Progenitor cell of endocrine pancreas (in vitro differentiated cells): ENCODE measurements at regions not wholly inside any gene's neighbourhood (a gene's known extent, or its start where the extent isn't known, plus 50 kb on each side); places are given as distances from the start of the nearest gene placed in this dataset.
"Not testable (repeated sequence)": the region's sequence is repeated elsewhere in the genome, so short reads cannot be mapped to it uniquely, and the experiment has no call there.

Experiments used
- DNase-seq: peaks from one replicate; pipeline ENCODE4 v3.0.0; 2021; ENCODE audit warnings: low spot score; ENCODE audit not compliant: unreplicated experiment
- H3K27ac Mint-ChIP-seq: 2 replicates; pipeline ENCODE4 v1.8.0; 2021; ENCODE audit warnings: mild to moderate bottlenecking, moderate library complexity, mixed read lengths
- H3K27me3 Mint-ChIP-seq: 2 replicates; pipeline ENCODE4 v1.8.0; 2021; ENCODE audit warnings: mixed read lengths
- H3K36me3 Mint-ChIP-seq: 2 replicates; pipeline ENCODE4 v1.8.0; 2022; ENCODE audit warnings: mixed read lengths; ENCODE audit not compliant: insufficient read depth
- H3K4me1 Mint-ChIP-seq: 2 replicates; pipeline ENCODE4 v1.8.0; 2021; ENCODE audit warnings: low read depth, mixed read lengths
- H3K4me3 Mint-ChIP-seq: 2 replicates; pipeline ENCODE4 v1.8.0; 2021; ENCODE audit warnings: low read depth, mild to moderate bottlenecking, moderate library complexity, mixed read lengths
- H3K9me3 Mint-ChIP-seq: 2 replicates; pipeline ENCODE4 v1.8.0; 2021; ENCODE audit warnings: low read depth, mixed read lengths
- CTCF ChIP-seq: fragments of 200-600 bp; sonication (generic); IDR thresholded peaks from one replicate; pipeline ENCODE4 v1.5.0; 2021; ENCODE audit warnings: antibody characterized with exemption, mild to moderate bottlenecking; ENCODE audit not compliant: unreplicated experiment

GRCh38 chr2:167783261-167784083 is 463.9 kb downstream of the STK39 start:
- Mint-ChIP-seq H3K4me3 (no peak overlapping the region), H3K27ac (peak overlapping the region; percentile 90), H3K4me1 (peaks cover 50% of the 10 kb centered on the region), H3K27me3 (no peaks in the 10 kb centered on the region), H3K9me3 (peaks cover 5% of the 10 kb centered on the region), H3K36me3 (peaks cover 7% of the 10 kb centered on the region)
- TF ChIP-seq CTCF = no peak
- DNase-seq = no peak

- H3K27ac Mint-ChIP-seq, H3K27me3 Mint-ChIP-seq, DNase-seq, H3K36me3 Mint-ChIP-seq, H3K9me3 Mint-ChIP-seq, H3K4me3 Mint-ChIP-seq: not testable (repeated sequence)
- H3K4me1 Mint-ChIP-seq = peaks cover 44% of the 10 kb centered on the region
These were observed 465.8 kb downstream of the STK39 start for GRCh38 chr2:167781629-167782028.

- Mint-ChIP-seq H3K27ac (no peak overlapping the region), H3K4me1 (peaks cover 27% of the 10 kb centered on the region), H3K9me3 (no peaks in the 10 kb centered on the region), H3K36me3 (no peaks in the 10 kb centered on the region), H3K4me3 (no peak overlapping the region), H3K27me3 (no peaks in the 10 kb centered on the region)
- TF ChIP-seq CTCF = no peak
- DNase-seq = no peak
These were observed 471.0 kb downstream of the STK39 start for GRCh38 chr2:167776359-167776758.

- TF ChIP-seq CTCF = no peak
- no peak for DNase-seq
- H3K27me3 Mint-ChIP-seq = no peaks in the 10 kb centered on the region
- peaks cover 13% of the 10 kb centered on the region for H3K4me1 Mint-ChIP-seq
- H3K36me3 Mint-ChIP-seq = peaks cover 6% of the 10 kb centered on the region
- H3K9me3 Mint-ChIP-seq = peaks cover 6% of the 10 kb centered on the region
- no peak overlapping the region for H3K27ac Mint-ChIP-seq
- no peak overlapping the region for H3K4me3 Mint-ChIP-seq
These were observed 475.8 kb downstream of the STK39 start for GRCh38 chr2:167771628-167772027.

- Mint-ChIP-seq H3K27me3 (no peaks in the 10 kb centered on the region), H3K4me1 (peaks cover 6% of the 10 kb centered on the region), H3K4me3 (no peak overlapping the region), H3K36me3 (peaks cover 6% of the 10 kb centered on the region), H3K9me3 (peaks cover 6% of the 10 kb centered on the region), H3K27ac (no peak overlapping the region)
- DNase-seq = no peak
- TF ChIP-seq CTCF = no peak
These were observed 478.4 kb downstream of the STK39 start for GRCh38 chr2:167769020-167769419.

- no peak overlapping the region for H3K4me3 Mint-ChIP-seq
- H3K9me3 Mint-ChIP-seq = peaks cover 6% of the 10 kb centered on the region
- peaks cover 6% of the 10 kb centered on the region for H3K36me3 Mint-ChIP-seq
- no peaks in the 10 kb centered on the region for H3K27me3 Mint-ChIP-seq
- TF ChIP-seq CTCF = no peak
- peak overlapping the region; percentile 14 for H3K27ac Mint-ChIP-seq
- DNase-seq = no peak
- peaks cover 14% of the 10 kb centered on the region for H3K4me1 Mint-ChIP-seq
These were observed 479.6 kb downstream of the STK39 start for GRCh38 chr2:167767830-167768229.
